ENCODE measurements at regions not wholly inside any gene's neighbourhood (a gene's known extent, or its start where the extent isn't known, plus 50 kb on each side); places are given as distances from the start of the nearest gene placed in this dataset.

DNA sequence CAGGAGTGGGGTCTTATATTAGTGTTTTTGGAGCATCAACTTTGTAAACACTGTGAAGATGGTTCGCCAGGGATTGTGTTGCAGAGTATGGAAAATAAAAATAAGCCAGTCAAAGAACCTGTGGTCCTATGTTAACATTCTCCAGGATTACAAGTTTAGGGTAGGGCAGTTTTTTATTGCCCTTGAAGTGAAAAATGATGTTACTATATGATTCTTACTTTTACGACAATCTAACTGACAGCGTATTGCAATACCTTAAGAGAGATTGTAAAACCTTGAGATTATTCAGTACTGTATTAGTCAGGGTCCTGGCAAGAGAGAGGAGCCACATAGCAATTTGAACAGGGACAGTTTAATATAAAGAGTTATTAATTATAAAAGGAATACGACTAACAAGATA is 144.7 kb upstream of the ZNF608 start:
- TF ChIP-seq POLR2A (IDR thresholded peaks at IDR 0.05; ENCODE audit: low read depth, low read length) (no peak), POLR2AphosphoS5 (IDR thresholded peaks at IDR 0.05; ENCODE audit: low read depth, low read length) (no peak)

Measured in GM12892 (cell line).